Neural crest cell (in vitro differentiated cells): ENCODE measurements at regions not wholly inside any gene's neighbourhood (a gene's known extent, or its start where the extent isn't known, plus 50 kb on each side); places are given as distances from the start of the nearest gene placed in this dataset.

Experiments
- DNase-seq: peaks from one replicate; pipeline ENCODE4 v3.0.0; 2021; ENCODE audit warnings: low read depth, mixed read lengths, low spot score
- H3K27ac Mint-ChIP-seq: one replicate; pipeline ENCODE4 v1.8.0; 2021; ENCODE audit warnings: mild to moderate bottlenecking, mixed read lengths; ENCODE audit not compliant: unreplicated experiment
- H3K27me3 Mint-ChIP-seq: 2 replicates; pipeline ENCODE4 v1.8.0; 2021; ENCODE audit warnings: low read depth, mild to moderate bottlenecking, mixed read lengths
- H3K36me3 Mint-ChIP-seq: 2 replicates; pipeline ENCODE4 v1.8.0; 2021; ENCODE audit warnings: low read depth, mild to moderate bottlenecking, mixed read lengths
- H3K4me1 Mint-ChIP-seq: 2 replicates; pipeline ENCODE4 v1.8.0; 2021; ENCODE audit warnings: mixed read lengths
- H3K4me3 Mint-ChIP-seq: one replicate; pipeline ENCODE4 v1.8.0; 2021; ENCODE audit warnings: mild to moderate bottlenecking, mixed read lengths
- H3K9me3 Mint-ChIP-seq: 2 replicates; pipeline ENCODE4 v1.8.0; 2021; ENCODE audit warnings: mixed read lengths
- CTCF ChIP-seq: fragments of 200-600 bp; sonication (generic); conservative IDR thresholded peaks from 2 replicates; pipeline ENCODE4 v1.5.0; 2021; ENCODE audit warnings: antibody characterized with exemption, mild to moderate bottlenecking

- Mint-ChIP-seq H3K4me1 (peaks cover 69% of the 10 kb centered on the region), H3K36me3 (no peaks in the 10 kb centered on the region), H3K27ac (peak overlapping the region; percentile 90), H3K9me3 (no peaks in the 10 kb centered on the region), H3K27me3 (no peaks in the 10 kb centered on the region), H3K4me3 (no peak overlapping the region)
- no peak for TF ChIP-seq CTCF
- no peak for DNase-seq
These were observed 196.9 kb downstream of the KATNAL1 start for GRCh38 chr13:30110301-30111070.

GRCh38 chr13:30109471-30110135 is 197.7 kb downstream of the KATNAL1 start:
- Mint-ChIP-seq H3K4me1 (peaks cover 64% of the 10 kb centered on the region), H3K27me3 (no peaks in the 10 kb centered on the region), H3K36me3 (no peaks in the 10 kb centered on the region), H3K9me3 (no peaks in the 10 kb centered on the region), H3K4me3 (no peak overlapping the region), H3K27ac (no peak overlapping the region)
- TF ChIP-seq CTCF, result no peak
- DNase-seq, result no peak

- no peaks in the 10 kb centered on the region for H3K9me3 Mint-ChIP-seq
- H3K36me3 Mint-ChIP-seq, result no peaks in the 10 kb centered on the region
- H3K4me1 Mint-ChIP-seq, result peaks cover 58% of the 10 kb centered on the region
These were observed 198.5 kb downstream of the KATNAL1 start for GRCh38 chr13:30108913-30109237.

GRCh38 chr13:30108216-30108912 is 199.0 kb downstream of the KATNAL1 start:
- H3K27ac Mint-ChIP-seq, result no peak overlapping the region
- no peak for DNase-seq

More at GRCh38 chr13:30108913-30109237, 198.5 kb downstream of the KATNAL1 start:
- no peak for DNase-seq
- Mint-ChIP-seq H3K27ac (no peak overlapping the region), H3K4me3 (no peak overlapping the region), H3K27me3 (no peaks in the 10 kb centered on the region)
- TF ChIP-seq CTCF, result no peak

More at GRCh38 chr13:30108216-30108912, 199.0 kb downstream of the KATNAL1 start:
- TF ChIP-seq CTCF, result no peak
- H3K4me3 Mint-ChIP-seq, result no peak overlapping the region
- no peaks in the 10 kb centered on the region for H3K36me3 Mint-ChIP-seq
- no peaks in the 10 kb centered on the region for H3K9me3 Mint-ChIP-seq
- H3K4me1 Mint-ChIP-seq, result peaks cover 52% of the 10 kb centered on the region
- no peaks in the 10 kb centered on the region for H3K27me3 Mint-ChIP-seq
